NT2/D1 (cell line): ENCODE measurements at regions not wholly inside any gene's neighbourhood (a gene's known extent, or its start where the extent isn't known, plus 50 kb on each side); places are given as distances from the start of the nearest gene placed in this dataset.

Experiments used
- DNase-seq: peaks from one replicate; pipeline ENCODE4 v3.0.0-alpha.2; 2011; ENCODE audit warnings: low read depth, low spot score
- H3K27me3 ChIP-seq: 2 replicates; pipeline ENCODE4 v1.6.0; 2011; ENCODE audit warnings: mild to moderate bottlenecking; ENCODE audit not compliant: insufficient read length, insufficient read depth
- H3K36me3 ChIP-seq: 2 replicates; pipeline ENCODE4 v1.6.1; 2011; ENCODE audit warnings: mild to moderate bottlenecking, low read length, mixed read lengths; ENCODE audit not compliant: insufficient read depth, insufficient read length
- H3K4me1 ChIP-seq: 2 replicates; pipeline ENCODE4 v1.5.1; 2011; ENCODE audit not compliant: insufficient read depth, insufficient read length
- H3K4me3 ChIP-seq: 2 replicates; pipeline ENCODE4 v1.5.1; 2011; ENCODE audit warnings: low read depth; ENCODE audit not compliant: insufficient read length
- H3K9ac ChIP-seq: 2 replicates; pipeline ENCODE4 v1.6.0; 2011; ENCODE audit warnings: low read depth; ENCODE audit not compliant: insufficient read length
- H3K9me3 ChIP-seq: 2 replicates; pipeline ENCODE4 v1.5.1; 2011; ENCODE audit warnings: mild to moderate bottlenecking, low read length; ENCODE audit not compliant: insufficient read depth
- SUZ12 ChIP-seq: IDR thresholded peaks from 2 replicates; pipeline ENCODE4 v1.6.1; 2011; ENCODE audit not compliant: insufficient read length, insufficient read depth; ENCODE audit errors: extremely low read depth
- YY1 ChIP-seq: IDR thresholded peaks from 2 replicates; pipeline ENCODE4 v1.6.1; 2011; ENCODE audit not compliant: insufficient read length, insufficient read depth
- ZNF274 ChIP-seq: IDR thresholded peaks from 2 replicates; pipeline ENCODE4 v1.6.1; 2011; ENCODE audit warnings: mild to moderate bottlenecking, low read depth, low read length

DNA sequence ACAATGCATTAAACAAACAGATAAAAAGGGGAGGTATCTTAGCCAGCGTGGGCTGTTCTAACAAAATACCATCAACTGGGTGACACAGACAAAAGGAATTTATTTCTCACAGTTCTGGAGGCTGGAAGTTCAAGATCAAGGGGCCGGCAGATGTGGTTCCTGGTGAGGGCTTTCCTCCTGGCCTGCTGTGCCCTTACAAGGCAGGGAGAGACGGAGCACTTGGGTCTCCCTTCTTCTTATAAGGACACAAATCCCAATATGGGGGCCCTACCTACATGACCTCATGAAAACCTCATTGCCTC lies 281.6 kb upstream of the KLF14 start:
- no peaks in the 10 kb centered on the region for H3K36me3 ChIP-seq
- TF ChIP-seq SUZ12 (no peak), ZNF274 (no peak), YY1 (no peak)
- no peaks in the 10 kb centered on the region for H3K9me3 ChIP-seq
- no peak overlapping the region for H3K4me3 ChIP-seq
- DNase-seq = no peak
- no peaks in the 10 kb centered on the region for H3K4me1 ChIP-seq
- no peak overlapping the region for H3K9ac ChIP-seq
- no peaks in the 10 kb centered on the region for H3K27me3 ChIP-seq

DNA sequence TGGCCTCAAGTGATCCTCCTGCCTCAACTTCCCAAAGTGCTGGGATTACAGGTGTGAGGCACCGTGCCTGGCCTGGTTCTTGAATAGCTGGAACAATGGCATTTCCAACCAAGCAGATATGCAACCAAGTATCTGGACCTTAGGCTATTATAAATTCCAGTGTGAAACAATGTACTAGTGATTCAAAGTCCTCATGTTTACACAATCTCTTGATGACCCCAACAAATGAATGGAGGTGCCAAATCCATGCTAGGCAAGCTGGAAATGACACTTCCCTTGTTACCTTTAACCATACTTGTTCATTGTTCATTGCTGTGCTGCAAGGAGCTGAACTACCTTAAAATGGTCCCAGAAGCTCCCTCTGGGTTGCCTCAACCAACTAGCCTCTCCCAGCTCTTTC lies 282.2 kb upstream of the KLF14 start:
- no peak for DNase-seq
- TF ChIP-seq ZNF274 (no peak), SUZ12 (no peak), YY1 (no peak)
- Histone ChIP-seq H3K4me3 (no peak overlapping the region), H3K9ac (no peak overlapping the region), H3K27me3 (no peaks in the 10 kb centered on the region), H3K4me1 (no peaks in the 10 kb centered on the region), H3K9me3 (no peaks in the 10 kb centered on the region), H3K36me3 (no peaks in the 10 kb centered on the region)

DNA sequence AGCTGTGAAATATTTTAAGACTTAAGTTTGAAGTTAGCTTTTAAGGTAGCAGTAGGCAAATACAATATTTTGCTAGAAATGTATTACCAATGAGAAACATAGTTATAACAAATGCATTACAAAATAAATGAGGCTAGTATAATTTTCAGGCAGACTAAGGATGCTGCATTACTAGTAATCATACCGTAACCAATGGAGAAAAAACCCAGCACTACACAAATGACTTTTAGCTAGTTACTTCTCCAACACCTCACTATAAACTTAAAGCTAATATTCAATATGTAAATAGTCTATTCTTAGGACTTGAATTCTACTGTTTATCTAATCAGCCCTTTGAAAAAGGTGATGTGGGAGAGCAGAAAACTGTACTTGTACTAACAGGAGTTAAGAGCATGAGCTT lies 285.3 kb upstream of the KLF14 start:
- no peaks in the 10 kb centered on the region for H3K4me1 ChIP-seq
- no peaks in the 10 kb centered on the region for H3K9me3 ChIP-seq
- TF ChIP-seq YY1 = no peak
- no peak for TF ChIP-seq ZNF274
- no peak for TF ChIP-seq SUZ12
- no peaks in the 10 kb centered on the region for H3K27me3 ChIP-seq
- no peak overlapping the region for H3K9ac ChIP-seq
- no peak overlapping the region for H3K4me3 ChIP-seq
- H3K36me3 ChIP-seq = no peaks in the 10 kb centered on the region
- DNase-seq = no peak

DNA sequence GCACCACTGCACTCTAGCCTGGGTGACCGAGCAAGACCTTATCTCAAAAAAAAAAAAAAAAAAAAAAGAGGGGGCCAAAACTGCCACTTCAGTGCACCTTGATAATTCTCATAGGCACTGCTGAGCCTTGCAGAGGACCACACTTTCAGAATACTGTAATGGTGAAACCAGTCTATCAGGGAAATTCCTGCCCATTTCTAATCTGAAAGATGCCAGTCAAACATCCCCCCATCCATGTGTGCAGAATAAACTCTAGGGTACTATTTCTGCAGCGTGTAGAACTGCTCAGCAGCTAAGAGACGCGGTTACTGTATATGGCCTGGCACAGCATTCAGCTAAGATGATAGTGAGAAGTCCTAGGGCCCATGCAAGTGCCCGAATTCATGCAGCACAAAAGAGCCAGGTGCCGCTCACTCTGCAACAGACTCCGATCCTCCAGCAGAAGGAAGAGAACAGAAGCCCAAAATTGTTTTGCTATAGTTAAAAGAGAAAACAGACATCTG lies 286.8 kb upstream of the KLF14 start:
- Histone ChIP-seq H3K4me3 (no peak overlapping the region), H3K36me3 (no peaks in the 10 kb centered on the region), H3K9ac (no peak overlapping the region), H3K4me1 (no peaks in the 10 kb centered on the region), H3K27me3 (no peaks in the 10 kb centered on the region), H3K9me3 (no peaks in the 10 kb centered on the region)
- no peak for TF ChIP-seq SUZ12
- no peak for TF ChIP-seq ZNF274
- TF ChIP-seq YY1 = no peak
- no peak for DNase-seq

- TF ChIP-seq YY1 (no peak), ZNF274 (no peak), SUZ12 (no peak)
- H3K4me1 ChIP-seq = no peaks in the 10 kb centered on the region
- DNase-seq = no peak
- H3K9me3 ChIP-seq = no peaks in the 10 kb centered on the region
- no peaks in the 10 kb centered on the region for H3K27me3 ChIP-seq
- no peaks in the 10 kb centered on the region for H3K36me3 ChIP-seq
- no peak overlapping the region for H3K9ac ChIP-seq
- no peak overlapping the region for H3K4me3 ChIP-seq
Observed at GRCh38 chr7:131021460-131021859, 287.5 kb upstream of the KLF14 start.

DNA sequence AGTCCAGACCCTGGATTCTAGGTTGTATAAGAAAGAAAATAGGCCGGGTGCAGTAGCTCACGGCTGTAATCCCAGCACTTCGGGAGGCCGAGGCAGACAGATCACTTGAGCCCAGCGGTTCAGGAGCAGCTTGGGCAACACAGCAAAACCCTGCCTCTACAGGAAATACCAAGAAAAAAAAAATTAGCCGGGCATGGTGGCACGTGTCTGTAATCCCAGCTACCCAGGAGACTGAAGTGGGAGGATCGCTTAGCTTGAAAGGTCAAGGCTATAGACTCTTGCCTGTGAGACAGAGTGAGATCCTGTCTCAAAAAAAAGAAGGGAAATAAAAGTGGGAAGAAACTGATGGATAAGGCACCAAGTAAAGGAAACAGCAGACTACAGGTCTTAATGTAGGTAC lies 287.9 kb upstream of the KLF14 start:
- Histone ChIP-seq H3K4me3 (no peak overlapping the region), H3K9ac (no peak overlapping the region), H3K27me3 (no peaks in the 10 kb centered on the region), H3K9me3 (no peaks in the 10 kb centered on the region), H3K4me1 (no peaks in the 10 kb centered on the region), H3K36me3 (no peaks in the 10 kb centered on the region)
- DNase-seq = no peak
- no peak for TF ChIP-seq YY1
- no peak for TF ChIP-seq SUZ12
- no peak for TF ChIP-seq ZNF274

- H3K4me1 ChIP-seq = no peaks in the 10 kb centered on the region
- TF ChIP-seq SUZ12 (no peak), ZNF274 (no peak)
- no peak for DNase-seq
Observed at GRCh38 chr7:131026297-131027000, 292.4 kb upstream of the KLF14 start.

More at GRCh38 chr7:131026297-131027000, 292.4 kb upstream of the KLF14 start:
- Histone ChIP-seq H3K4me3 (no peak overlapping the region), H3K27me3 (no peaks in the 10 kb centered on the region), H3K9ac (no peak overlapping the region), H3K9me3 (no peaks in the 10 kb centered on the region), H3K36me3 (no peaks in the 10 kb centered on the region)
